A673 (cell line): ENCODE measurements at regions not wholly inside any gene's neighbourhood (a gene's known extent, or its start where the extent isn't known, plus 50 kb on each side); places are given as distances from the start of the nearest gene placed in this dataset.

Source experiments
- CTCF ChIP-seq: fragments of 300-800, 200-600 bp; sonication (generic); conservative IDR thresholded peaks from 2 replicates; pipeline ENCODE4 v1.5.1; 2017; ENCODE audit warnings: low read depth, mild to moderate bottlenecking, antibody characterized with exemption, low read length, moderate library complexity, mixed read lengths
- EZH2 ChIP-seq: fragments of 200-600 bp; sonication (generic); IDR thresholded peaks from 2 replicates; pipeline ENCODE4 v1.6.1; 2017; ENCODE audit warnings: borderline replicate concordance, low read depth, mild to moderate bottlenecking, mixed read lengths, antibody characterized with exemption, low read length; ENCODE audit not compliant: poor library complexity, severe bottlenecking

DNA sequence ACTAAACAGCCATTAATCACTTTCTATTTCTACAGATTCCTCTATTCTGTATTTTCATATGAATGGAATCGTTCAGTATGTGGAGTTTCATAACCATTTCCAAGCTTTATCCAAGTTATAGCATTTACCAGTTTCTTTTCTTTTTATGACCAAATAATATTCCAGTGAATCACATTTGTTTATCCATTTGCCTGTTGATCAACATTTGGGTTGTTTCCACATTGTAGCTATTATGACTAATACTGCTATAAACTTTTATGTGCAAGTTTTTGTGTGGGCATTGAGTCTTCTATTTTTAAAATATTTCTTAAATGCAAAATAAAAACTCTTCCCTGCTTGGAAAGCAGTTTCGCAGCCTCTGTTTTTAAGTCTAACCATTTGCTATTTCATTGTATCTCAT, 336.4 kb upstream of the OPRM1 start:
- TF ChIP-seq EZH2 (no peak), CTCF (no peak)
